Coronary artery (tissue), 2 donors: ENCODE measurements at regions not wholly inside any gene's neighbourhood (a gene's known extent, or its start where the extent isn't known, plus 50 kb on each side); places are given as distances from the start of the nearest gene placed in this dataset.

Source experiments
- DNase-seq: peaks from one replicate; pipeline ENCODE4 v3.0.0-alpha.2; 2017; ENCODE audit warnings: low spot score
- H3K27ac ChIP-seq, 2 donors: fragments of 200-600 bp; sonication (generic); one replicate each; pipeline ENCODE4 v1.5.1; 2016 to 2019
- H3K4me3 ChIP-seq: fragments of 200-600 bp; sonication (generic); 2 replicates; pipeline ENCODE4 v1.5.1; 2016; ENCODE audit warnings: mild to moderate bottlenecking, moderate library complexity
- TF ChIP-seq, protein P1 (sequence below): fragments of 200-600 bp; sonication (generic); IDR thresholded peaks from one replicate; pipeline ENCODE4 v1.5.1; 2019; ENCODE audit warnings: antibody characterized with exemption

- no peak for DNase-seq
- no peak overlapping the region for H3K27ac ChIP-seq
- no peak overlapping the region for H3K4me3 ChIP-seq
- TF ChIP-seq, protein P1, sequence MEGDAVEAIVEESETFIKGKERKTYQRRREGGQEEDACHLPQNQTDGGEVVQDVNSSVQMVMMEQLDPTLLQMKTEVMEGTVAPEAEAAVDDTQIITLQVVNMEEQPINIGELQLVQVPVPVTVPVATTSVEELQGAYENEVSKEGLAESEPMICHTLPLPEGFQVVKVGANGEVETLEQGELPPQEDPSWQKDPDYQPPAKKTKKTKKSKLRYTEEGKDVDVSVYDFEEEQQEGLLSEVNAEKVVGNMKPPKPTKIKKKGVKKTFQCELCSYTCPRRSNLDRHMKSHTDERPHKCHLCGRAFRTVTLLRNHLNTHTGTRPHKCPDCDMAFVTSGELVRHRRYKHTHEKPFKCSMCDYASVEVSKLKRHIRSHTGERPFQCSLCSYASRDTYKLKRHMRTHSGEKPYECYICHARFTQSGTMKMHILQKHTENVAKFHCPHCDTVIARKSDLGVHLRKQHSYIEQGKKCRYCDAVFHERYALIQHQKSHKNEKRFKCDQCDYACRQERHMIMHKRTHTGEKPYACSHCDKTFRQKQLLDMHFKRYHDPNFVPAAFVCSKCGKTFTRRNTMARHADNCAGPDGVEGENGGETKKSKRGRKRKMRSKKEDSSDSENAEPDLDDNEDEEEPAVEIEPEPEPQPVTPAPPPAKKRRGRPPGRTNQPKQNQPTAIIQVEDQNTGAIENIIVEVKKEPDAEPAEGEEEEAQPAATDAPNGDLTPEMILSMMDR: no peak
Observed at GRCh38 chr17:72024457-72024856, 96.4 kb upstream of the SOX9 start.

DNA sequence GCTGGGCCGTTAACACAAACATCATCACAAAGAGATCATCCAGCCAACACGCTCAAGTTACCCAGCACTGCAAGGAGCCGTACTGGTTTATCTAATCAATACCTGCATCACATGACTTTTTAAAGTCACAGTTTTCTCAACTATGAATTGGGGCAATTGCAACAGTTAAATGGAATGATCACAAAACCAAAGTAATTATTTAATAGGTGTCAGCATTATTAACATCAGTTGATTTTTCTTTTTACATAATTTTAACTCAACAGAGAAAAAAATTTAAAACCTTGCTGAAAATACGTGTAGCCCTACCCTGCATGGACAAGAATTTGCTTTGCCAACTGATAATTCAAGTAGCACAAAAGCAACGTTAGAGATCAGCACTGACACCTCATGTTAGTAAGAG is 95.7 kb upstream of the SOX9 start:
- TF ChIP-seq, protein P1: no peak
- Histone ChIP-seq H3K4me3 (no peak overlapping the region), H3K27ac (no peak overlapping the region)
- DNase-seq: no peak

- Histone ChIP-seq H3K27ac (no peak overlapping the region), H3K4me3 (peak overlapping the region; percentile 72)
- no peak for DNase-seq
- TF ChIP-seq, protein P1: peak; percentile 15
Observed at GRCh38 chr17:72030067-72030899, 90.5 kb upstream of the SOX9 start.

GRCh38 chr17:72031219-72031884 is 89.5 kb upstream of the SOX9 start:
- no peak for DNase-seq
- Histone ChIP-seq H3K4me3 (no peak overlapping the region), H3K27ac (no peak overlapping the region)
- TF ChIP-seq, protein P1: no peak

DNA sequence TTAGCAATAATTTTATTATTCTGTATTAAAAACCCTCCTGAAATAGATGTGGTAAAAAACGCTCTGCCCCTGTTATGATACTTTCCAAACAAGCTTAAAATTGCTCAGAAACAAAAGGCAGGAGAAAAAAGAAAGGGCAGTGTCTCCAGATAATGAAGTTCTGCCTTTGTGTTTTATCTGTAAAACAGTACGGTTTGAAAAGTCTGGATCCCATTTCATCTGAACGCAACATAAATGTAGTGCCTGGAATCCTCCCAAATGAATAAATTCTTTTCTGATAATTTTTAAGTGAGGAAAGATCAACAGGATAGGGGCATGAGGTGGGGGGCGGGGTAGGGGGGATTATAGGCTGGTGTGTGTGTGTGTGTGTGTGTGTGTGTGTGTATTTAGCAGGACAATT is 87.5 kb upstream of the SOX9 start:
- no peak overlapping the region for H3K4me3 ChIP-seq
- no peak overlapping the region for H3K27ac ChIP-seq
- TF ChIP-seq, protein P1: no peak
- DNase-seq: no peak

GRCh38 chr17:72034000-72034399 is 86.8 kb upstream of the SOX9 start:
- H3K4me3 ChIP-seq: no peak overlapping the region
- no peak for DNase-seq
- H3K27ac ChIP-seq: no peak overlapping the region
- TF ChIP-seq, protein P1: no peak

GRCh38 chr17:72038427-72038826 is 82.4 kb upstream of the SOX9 start:
- DNase-seq: no peak
- TF ChIP-seq, protein P1: no peak
- Histone ChIP-seq H3K27ac (no peak overlapping the region), H3K4me3 (no peak overlapping the region)
